HCT116 (cell line): ENCODE measurements at regions not wholly inside any gene's neighbourhood (a gene's known extent, or its start where the extent isn't known, plus 50 kb on each side); places are given as distances from the start of the nearest gene placed in this dataset.

Experiments used
- ATAC-seq: fragments of 200-7000 bp; cut with Tn5 transposase; 2 replicates; pipeline ENCODE4 v1.9.1; 2020; ENCODE audit warnings: mild to moderate bottlenecking, moderate library complexity
- BruUV-seq: library from RNA; stranded (reverse); fragments of 400-500 nt; replicated peaks from 2 replicates; lab custom pipeline; 2021; lab: Mats Ljungman, UMichigan
- CTCF ChIA-PET: fragments of 300-600 bp; sonication (Branson Sonifier 250); formaldehyde crosslinking; loops from one replicate; lab custom pipeline; 2021; ENCODE audit warnings: antibody characterized with exemption; lab: Charles Lee
- POLR2A ChIA-PET: fragments of 300-600, 350-600 bp; sonication (Branson Sonifier 250); formaldehyde crosslinking; loops from one replicate; lab custom pipeline; 2021; ENCODE audit warnings: antibody characterized with exemption; lab: Charles Lee
- RAD21 ChIA-PET, 2 experiments: fragments of 300-600 bp; sonication (Branson Sonifier 250); formaldehyde crosslinking; loops; one replicate each; lab custom pipeline; 2023; ENCODE audit warnings: low total read pairs in 2 of 2; ENCODE audit not compliant: uncharacterized antibody in 2 of 2, unreplicated experiment in 2 of 2, low non-redundant PET in 1 of 2; lab: Charles Lee
- DNase-seq: peaks from one replicate; pipeline ENCODE4 v3.0.0-alpha.2; 2010; ENCODE audit warnings: low read depth, low spot score
- H2AFZ ChIP-seq: fragments of 200-600 bp; shearing (Covaris generic), sonication (generic); 2 replicates; pipeline ENCODE4 v1.6.1; 2017; ENCODE audit warnings: low read depth, mixed run types, mixed read lengths, antibody characterized with exemption, low read length; ENCODE audit not compliant: poor library complexity, severe bottlenecking
- H3K27ac ChIP-seq: 2 replicates; pipeline ENCODE4 v1.5.1; 2012; ENCODE audit warnings: low read depth, low read length
- H3K27me3 ChIP-seq: fragments of 200-600 bp; sonication (generic); 2 replicates; pipeline ENCODE4 v1.6.1; 2016; ENCODE audit warnings: mixed run types, low read length, mixed read lengths; ENCODE audit not compliant: insufficient read depth
- H3K36me3 ChIP-seq, 2 experiments: fragments of 200-500 bp in 1 of 2; fragments of 200-600 bp in 1 of 2; sonication (Bioruptor generic) in 1 of 2; sonication (generic) in 1 of 2; 2 replicates each; pipeline versions ENCODE4 v1.5.1 to v1.6.1; 2014 to 2016; ENCODE audit warnings: low read length in 2 of 2, inconsistent platforms in 1 of 2, mixed read lengths in 1 of 2, mixed run types in 1 of 2; ENCODE audit not compliant: insufficient read depth in 2 of 2, control insufficient read depth in 1 of 2
- H3K4me1 ChIP-seq, 2 experiments: fragments of 200-600 bp in 1 of 2; sonication (generic) in 1 of 2; 2 replicates each; pipeline versions ENCODE4 v1.5.1 to v1.6.1; 2012 to 2017; ENCODE audit warnings: low read length in 2 of 2, inconsistent platforms in 1 of 2, mild to moderate bottlenecking in 1 of 2, mixed read lengths in 1 of 2, mixed run types in 1 of 2, moderate library complexity in 1 of 2; ENCODE audit not compliant: insufficient read depth in 2 of 2, control insufficient read depth in 1 of 2
- H3K4me2 ChIP-seq: fragments of 200-600 bp; sonication (generic); 2 replicates; pipeline ENCODE4 v1.6.1; 2017; ENCODE audit warnings: mixed run types, low read length, mixed read lengths
- H3K4me3 ChIP-seq, 2 experiments: fragments of 200-600 bp in 1 of 2; sonication (generic) in 1 of 2; replicated peaks in 1 of 2; 2 replicates each; pipeline ENCODE4 v1.5.1; 2011 to 2016; ENCODE audit warnings: low read length in 2 of 2, control low read depth in 1 of 2, low read depth in 1 of 2, mild to moderate bottlenecking in 1 of 2, mixed read lengths in 1 of 2, mixed run types in 1 of 2
- H3K79me2 ChIP-seq: fragments of 200-600 bp; sonication (generic); 2 replicates; pipeline ENCODE4 v1.6.1; 2017; ENCODE audit warnings: mild to moderate bottlenecking, mixed run types, low read length, moderate library complexity, mixed read lengths; ENCODE audit not compliant: insufficient read depth
- H3K9ac ChIP-seq: fragments of 200-600 bp; sonication (generic); 2 replicates; pipeline ENCODE4 v1.6.1; 2016; ENCODE audit warnings: low read length, mixed read lengths
- H3K9me2 ChIP-seq: fragments of 200-600 bp; sonication (generic), shearing (Covaris generic); 2 replicates; pipeline ENCODE4 v1.6.1; 2017; ENCODE audit warnings: mixed run types, mild to moderate bottlenecking, moderate library complexity; ENCODE audit not compliant: insufficient read depth
- H3K9me3 ChIP-seq, 2 experiments: fragments of 200-500 bp in 1 of 2; fragments of 200-600 bp in 1 of 2; sonication (Bioruptor generic) in 1 of 2; sonication (generic) in 1 of 2; 2 replicates each; pipeline ENCODE4 v1.6.1; 2014 to 2017; ENCODE audit warnings: low read length in 2 of 2, mixed read lengths in 2 of 2, inconsistent platforms in 1 of 2, low read depth in 1 of 2, mild to moderate bottlenecking in 1 of 2, mixed run types in 1 of 2, moderate library complexity in 1 of 2; ENCODE audit not compliant: control insufficient read depth in 1 of 2, insufficient read depth in 1 of 2
- H4K20me1 ChIP-seq: fragments of 200-600 bp; sonication (generic), shearing (Covaris generic); 2 replicates; pipeline ENCODE4 v1.6.1; 2017; ENCODE audit warnings: mixed run types, mild to moderate bottlenecking, moderate library complexity; ENCODE audit not compliant: insufficient read depth
- CBX3 ChIP-seq: IDR thresholded peaks from 2 replicates; pipeline ENCODE4 v1.6.1; 2012; ENCODE audit warnings: low read depth
- CEBPB ChIP-seq: IDR thresholded peaks from 2 replicates; pipeline ENCODE4 v1.6.1; 2012; ENCODE audit warnings: low read depth
- EGR1 ChIP-seq: IDR thresholded peaks from 2 replicates; pipeline ENCODE4 v1.6.1; 2012; ENCODE audit warnings: low read depth
- ELF1 ChIP-seq: IDR thresholded peaks from 2 replicates; pipeline ENCODE4 v1.6.1; 2012; ENCODE audit warnings: low read depth, borderline replicate concordance
- EZH2 ChIP-seq: fragments of 200-600 bp; sonication (generic); IDR thresholded peaks from 2 replicates; pipeline ENCODE4 v1.6.1; 2017; ENCODE audit warnings: antibody characterized with exemption, mixed run types
- EZH2phosphoT487 ChIP-seq: fragments of 200-600 bp; IDR thresholded peaks from 2 replicates; pipeline ENCODE4 v1.6.1; 2018; ENCODE audit warnings: antibody characterized with exemption, borderline replicate concordance
- MAX ChIP-seq: IDR thresholded peaks from 2 replicates; pipeline ENCODE4 v1.6.1; 2012
- RAD21 ChIP-seq: IDR thresholded peaks from 2 replicates; pipeline ENCODE4 v1.6.1; 2012; ENCODE audit warnings: low read depth, mild to moderate bottlenecking
- SP1 ChIP-seq: IDR thresholded peaks from 2 replicates; pipeline ENCODE4 v1.6.1; 2012; ENCODE audit warnings: low read depth
- SRF ChIP-seq: IDR thresholded peaks from 2 replicates; pipeline ENCODE4 v1.6.1; 2012; ENCODE audit warnings: low read depth
- ZBTB33 ChIP-seq: IDR thresholded peaks from 2 replicates; pipeline ENCODE4 v1.6.1; 2011; ENCODE audit warnings: mild to moderate bottlenecking, low read length, moderate library complexity; ENCODE audit not compliant: insufficient replicate concordance; ENCODE audit errors: extremely low read depth
- intact Hi-C: fragments of 100-400 bp; cut with micrococcal nuclease; formaldehyde crosslinking; loops from 2 replicates; pipeline ENCODE4 v1.10.0; 2022
- TF ChIP-seq, protein P1 (sequence below): IDR thresholded peaks from 2 replicates; pipeline ENCODE4 v1.6.1; 2012; ENCODE audit warnings: low read depth

DNA sequence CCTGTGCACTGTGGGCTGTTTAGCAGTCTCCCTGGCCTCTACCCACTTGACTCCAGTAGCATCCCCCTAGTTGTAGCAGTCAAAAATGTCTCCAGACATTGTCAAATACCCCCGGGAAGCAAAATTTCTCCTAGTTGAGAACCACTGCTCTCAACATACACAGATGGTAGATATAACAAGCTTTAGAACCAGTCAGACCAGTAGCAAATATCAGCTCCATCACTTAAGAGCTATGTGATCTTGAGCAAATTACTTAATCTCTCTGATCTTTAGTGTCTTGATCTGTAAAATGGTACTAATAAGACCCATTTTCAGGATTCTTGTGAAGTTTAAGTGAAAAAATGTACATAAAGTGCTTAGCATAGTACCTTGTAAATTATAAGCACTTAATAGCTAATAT is 96.2 kb downstream of the DUSP6 start (continued):
- TF ChIP-seq CEBPB (no peak), MAX (no peak), ELF1 (no peak)

- peaks cover 4 to 11% of the 10 kb centered on the region in 2 experiments; a peak in 3 of 4 replicates for H3K4me1 ChIP-seq
- H3K9me2 ChIP-seq, result no peaks in the 10 kb centered on the region
- no peak overlapping the region for H2AFZ ChIP-seq
- H3K4me3 ChIP-seq, result no peak overlapping the region
- ChIA-PET CTCF (no interaction called here), POLR2A (no interaction called here), RAD21 (no interaction called here)
- H3K9ac ChIP-seq, result no peak overlapping the region
- no peaks in the 10 kb centered on the region for H3K79me2 ChIP-seq
- peak; percentile 17; the same call in 1 of the 2 replicates for TF ChIP-seq SP1
- 0 out of 2 replicates have a peak, but pooled peaks have one; percentile 24 for TF ChIP-seq MAX
- TF ChIP-seq EZH2, result no peak
- no peaks in the 10 kb centered on the region for H4K20me1 ChIP-seq
- no peak for DNase-seq
- intact Hi-C loops, result no loop called here
- no TSS peak for BruUV-seq
- no peak overlapping the region for H3K4me2 ChIP-seq
- no peak overlapping the region for H3K27ac ChIP-seq
- ATAC-seq, result no peak
- H3K9me3 ChIP-seq, result no peaks in the 10 kb centered on the region
- no peaks in the 10 kb centered on the region for H3K36me3 ChIP-seq
- no peaks in the 10 kb centered on the region for H3K27me3 ChIP-seq
Observed at GRCh38 chr12:89253488-89253887, 98.8 kb downstream of the DUSP6 start.

DNA sequence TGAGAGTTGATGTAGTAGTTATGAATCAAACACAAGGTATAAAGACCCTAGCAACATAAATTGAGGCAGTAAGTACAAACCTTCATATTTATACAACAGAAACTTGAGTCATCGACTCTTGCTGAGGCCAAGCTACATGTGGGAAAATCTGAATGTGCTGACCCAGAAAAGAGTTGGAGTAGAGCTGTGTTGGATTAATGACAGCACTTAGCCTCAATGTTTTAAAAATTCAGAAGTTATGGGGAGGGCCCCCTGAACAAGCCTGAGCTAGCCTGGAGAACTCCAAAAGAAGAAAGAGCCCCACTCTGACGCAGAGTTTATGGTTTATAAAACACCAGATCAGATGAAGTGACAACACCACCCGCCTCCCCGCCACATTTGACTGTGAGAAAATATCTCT is 100.0 kb downstream of the DUSP6 start:
- H4K20me1 ChIP-seq, result no peaks in the 10 kb centered on the region
- CTCF ChIA-PET, result no interaction called here
- H2AFZ ChIP-seq, result peak overlapping the region; percentile 27
- TF ChIP-seq RAD21 (no peak), CBX3 (no peak), EZH2 (no peak), SRF (no peak), EGR1 (no peak), EZH2phosphoT487 (no peak), ZBTB33 (no peak), SP1 (no peak)
- TF ChIP-seq, protein P1, sequence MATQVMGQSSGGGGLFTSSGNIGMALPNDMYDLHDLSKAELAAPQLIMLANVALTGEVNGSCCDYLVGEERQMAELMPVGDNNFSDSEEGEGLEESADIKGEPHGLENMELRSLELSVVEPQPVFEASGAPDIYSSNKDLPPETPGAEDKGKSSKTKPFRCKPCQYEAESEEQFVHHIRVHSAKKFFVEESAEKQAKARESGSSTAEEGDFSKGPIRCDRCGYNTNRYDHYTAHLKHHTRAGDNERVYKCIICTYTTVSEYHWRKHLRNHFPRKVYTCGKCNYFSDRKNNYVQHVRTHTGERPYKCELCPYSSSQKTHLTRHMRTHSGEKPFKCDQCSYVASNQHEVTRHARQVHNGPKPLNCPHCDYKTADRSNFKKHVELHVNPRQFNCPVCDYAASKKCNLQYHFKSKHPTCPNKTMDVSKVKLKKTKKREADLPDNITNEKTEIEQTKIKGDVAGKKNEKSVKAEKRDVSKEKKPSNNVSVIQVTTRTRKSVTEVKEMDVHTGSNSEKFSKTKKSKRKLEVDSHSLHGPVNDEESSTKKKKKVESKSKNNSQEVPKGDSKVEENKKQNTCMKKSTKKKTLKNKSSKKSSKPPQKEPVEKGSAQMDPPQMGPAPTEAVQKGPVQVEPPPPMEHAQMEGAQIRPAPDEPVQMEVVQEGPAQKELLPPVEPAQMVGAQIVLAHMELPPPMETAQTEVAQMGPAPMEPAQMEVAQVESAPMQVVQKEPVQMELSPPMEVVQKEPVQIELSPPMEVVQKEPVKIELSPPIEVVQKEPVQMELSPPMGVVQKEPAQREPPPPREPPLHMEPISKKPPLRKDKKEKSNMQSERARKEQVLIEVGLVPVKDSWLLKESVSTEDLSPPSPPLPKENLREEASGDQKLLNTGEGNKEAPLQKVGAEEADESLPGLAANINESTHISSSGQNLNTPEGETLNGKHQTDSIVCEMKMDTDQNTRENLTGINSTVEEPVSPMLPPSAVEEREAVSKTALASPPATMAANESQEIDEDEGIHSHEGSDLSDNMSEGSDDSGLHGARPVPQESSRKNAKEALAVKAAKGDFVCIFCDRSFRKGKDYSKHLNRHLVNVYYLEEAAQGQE, result no peak
- TF ChIP-seq, all 23 proteins: peak for 0
- H3K4me2 ChIP-seq, result no peak overlapping the region
- no peak overlapping the region for H3K27ac ChIP-seq
- intact Hi-C loops, result no loop called here
- POLR2A ChIA-PET, result interaction anchor here (0.8 kb wide), 1 partner anchor 102 kb away, joined by 3 read pairs; no protein-coding TSS in a partner anchor
- BruUV-seq, result no TSS peak
- ATAC-seq (no peak), DNase-seq (no peak)
- no peaks in the 10 kb centered on the region for H3K79me2 ChIP-seq
- no peaks in the 10 kb centered on the region for H3K36me3 ChIP-seq
- no peaks in the 10 kb centered on the region for H3K9me3 ChIP-seq
- peaks cover 5 to 17% of the 10 kb centered on the region in 2 experiments; a peak in 3 of 4 replicates for H3K4me1 ChIP-seq
- H3K4me3 ChIP-seq, result no peak overlapping the region
- H3K27me3 ChIP-seq, result no peaks in the 10 kb centered on the region
- H3K9ac ChIP-seq, result no peak overlapping the region
- RAD21 ChIA-PET, result no interaction called here
- no peaks in the 10 kb centered on the region for H3K9me2 ChIP-seq
